Caco-2 (cell line): ENCODE measurements at regions not wholly inside any gene's neighbourhood (a gene's known extent, or its start where the extent isn't known, plus 50 kb on each side); places are given as distances from the start of the nearest gene placed in this dataset.

Experiments used
- BruUV-seq: library from RNA; stranded (reverse); fragments of 400-500 nt; replicated peaks from 2 replicates; lab custom pipeline; 2021; lab: Mats Ljungman, UMichigan
- CTCF ChIA-PET: fragments of 300-600 bp; sonication (Branson Sonifier 250); formaldehyde crosslinking; loops from one replicate; lab custom pipeline; 2022; ENCODE audit warnings: antibody characterized with exemption; lab: Charles Lee
- POLR2A ChIA-PET: fragments of 300-600 bp; sonication (Branson Sonifier 250); formaldehyde crosslinking; loops from one replicate; lab custom pipeline; 2022; ENCODE audit warnings: antibody characterized with exemption; lab: Charles Lee
- DNase-seq, 2 experiments: peaks; one replicate each; pipeline versions ENCODE4 v3.0.0 to v3.0.0-alpha.2; 2020 to 2022
- H3K27me3 ChIP-seq: replicated peaks from 2 replicates; pipeline ENCODE4 v1.6.0; 2011; ENCODE audit warnings: low read length; ENCODE audit not compliant: control insufficient read depth, insufficient read depth
- H3K36me3 ChIP-seq: 2 replicates; pipeline ENCODE4 v1.5.1; 2011; ENCODE audit warnings: low read length; ENCODE audit not compliant: control insufficient read depth, insufficient read depth
- H3K4me1 ChIP-seq: fragments of 250-450 bp; sonication (Bioruptor Pico); 2 replicates; pipeline ENCODE4 v1.5.1; 2020; ENCODE audit warnings: mild to moderate bottlenecking
- H3K4me3 ChIP-seq: 2 replicates; pipeline ENCODE4 v1.5.1; 2011; ENCODE audit warnings: low read depth, mild to moderate bottlenecking, control low read depth, low read length
- H3K9me3 ChIP-seq: fragments of 250-450 bp; sonication (Bioruptor Pico); 2 replicates; pipeline ENCODE4 v1.5.1; 2020; ENCODE audit warnings: mild to moderate bottlenecking, moderate library complexity
- H3K27ac Mint-ChIP-seq: one replicate; pipeline ENCODE4 v1.8.0; 2022; ENCODE audit warnings: mixed read lengths; ENCODE audit not compliant: unreplicated experiment
- H3K27me3 Mint-ChIP-seq: one replicate; pipeline ENCODE4 v1.8.0; 2022; ENCODE audit warnings: mixed read lengths; ENCODE audit not compliant: insufficient read depth, unreplicated experiment
- H3K36me3 Mint-ChIP-seq: one replicate; pipeline ENCODE4 v1.8.0; 2022; ENCODE audit warnings: mild to moderate bottlenecking, mixed read lengths; ENCODE audit not compliant: insufficient read depth, unreplicated experiment
- H3K4me1 Mint-ChIP-seq: one replicate; pipeline ENCODE4 v1.8.0; 2022; ENCODE audit warnings: low read depth, mixed read lengths; ENCODE audit not compliant: unreplicated experiment
- H3K4me3 Mint-ChIP-seq: one replicate; pipeline ENCODE4 v1.8.0; 2022; ENCODE audit warnings: mild to moderate bottlenecking, moderate library complexity, mixed read lengths; ENCODE audit not compliant: unreplicated experiment
- H3K9me3 Mint-ChIP-seq: one replicate; pipeline ENCODE4 v1.8.0; 2022; ENCODE audit warnings: mixed read lengths; ENCODE audit not compliant: unreplicated experiment
- CTCF ChIP-seq, 2 experiments: fragments of 200-600 bp in 1 of 2; IDR thresholded peaks; 1 replicate in 1 of 2; 2 replicates in 1 of 2; pipeline versions ENCODE4 v1.5.1 to v1.8.0; 2011 to 2022; ENCODE audit warnings: antibody characterized with exemption in 1 of 2, control low read depth in 1 of 2, inconsistent platforms in 1 of 2, low read depth in 1 of 2, low read length in 1 of 2, mild to moderate bottlenecking in 1 of 2, moderate library complexity in 1 of 2; ENCODE audit not compliant: insufficient read depth in 1 of 2, severe bottlenecking in 1 of 2, unreplicated experiment in 1 of 2
- intact Hi-C: fragments of 100-400 bp; cut with micrococcal nuclease; formaldehyde crosslinking; loops from one replicate; pipeline ENCODE4 v1.10.0; 2022; ENCODE audit not compliant: unreplicated experiment

- DNase-seq: no peak
- no peaks in the 10 kb centered on the region for H3K9me3 Mint-ChIP-seq
- Histone ChIP-seq H3K36me3 (no peaks in the 10 kb centered on the region), H3K4me1 (no peaks in the 10 kb centered on the region), H3K9me3 (no peaks in the 10 kb centered on the region), H3K27me3 (no peaks in the 10 kb centered on the region), H3K4me3 (no peak overlapping the region)
- H3K4me3 Mint-ChIP-seq: no peak overlapping the region
- no peaks in the 10 kb centered on the region for H3K4me1 Mint-ChIP-seq
- ChIA-PET POLR2A (no interaction called here), CTCF (no interaction called here)
- no peak overlapping the region for H3K27ac Mint-ChIP-seq
- H3K36me3 Mint-ChIP-seq: no peaks in the 10 kb centered on the region
- H3K27me3 Mint-ChIP-seq: no peaks in the 10 kb centered on the region
- BruUV-seq: no TSS peak
- TF ChIP-seq CTCF (IDR thresholded peaks at IDR 0.05; ENCODE audit: insufficient read depth in 1 of 2, low read depth in 1 of 2, low read length in 1 of 2, severe bottlenecking in 1 of 2, unreplicated experiment in 1 of 2): no peak
- intact Hi-C loops: loop anchor here (10.0 kb wide), 1 partner anchor 425 kb away; no protein-coding TSS in a partner anchor
Observed at GRCh38 chr13:89269737-89270136, 1598.6 kb downstream of the SLITRK5 start.

GRCh38 chr13:89270736-89271135 is 1599.6 kb downstream of the SLITRK5 start:
- POLR2A ChIA-PET: no interaction called here
- no TSS peak for BruUV-seq
- H3K36me3 ChIP-seq: no peaks in the 10 kb centered on the region
- H3K9me3 ChIP-seq: no peaks in the 10 kb centered on the region
- no peak for TF ChIP-seq CTCF (IDR thresholded peaks at IDR 0.05; ENCODE audit: insufficient read depth in 1 of 2, low read depth in 1 of 2, low read length in 1 of 2, severe bottlenecking in 1 of 2, unreplicated experiment in 1 of 2)
- no peaks in the 10 kb centered on the region for H3K9me3 Mint-ChIP-seq
- H3K36me3 Mint-ChIP-seq: no peaks in the 10 kb centered on the region
- H3K27me3 Mint-ChIP-seq: no peaks in the 10 kb centered on the region
- no peaks in the 10 kb centered on the region for H3K27me3 ChIP-seq
- no peak overlapping the region for H3K4me3 ChIP-seq
- no peaks in the 10 kb centered on the region for H3K4me1 ChIP-seq
- no peaks in the 10 kb centered on the region for H3K4me1 Mint-ChIP-seq
- H3K27ac Mint-ChIP-seq: no peak overlapping the region
- intact Hi-C loops: loop anchor here (10.0 kb wide), 1 partner anchor 424 kb away; no protein-coding TSS in a partner anchor
- no peak overlapping the region for H3K4me3 Mint-ChIP-seq
- DNase-seq: no peak
- CTCF ChIA-PET: no interaction called here

- H3K27me3 ChIP-seq: no peaks in the 10 kb centered on the region
- Mint-ChIP-seq H3K9me3 (no peaks in the 10 kb centered on the region), H3K27ac (no peak overlapping the region), H3K36me3 (no peaks in the 10 kb centered on the region), H3K27me3 (no peaks in the 10 kb centered on the region), H3K4me3 (no peak overlapping the region), H3K4me1 (no peaks in the 10 kb centered on the region)
- no peak for TF ChIP-seq CTCF (IDR thresholded peaks at IDR 0.05; ENCODE audit: insufficient read depth in 1 of 2, low read depth in 1 of 2, low read length in 1 of 2, severe bottlenecking in 1 of 2, unreplicated experiment in 1 of 2)
- no peak for DNase-seq
- no peak overlapping the region for H3K4me3 ChIP-seq
- H3K36me3 ChIP-seq: no peaks in the 10 kb centered on the region
- no peaks in the 10 kb centered on the region for H3K9me3 ChIP-seq
- no TSS peak for BruUV-seq
- CTCF ChIA-PET: no interaction called here
- POLR2A ChIA-PET: no interaction called here
- intact Hi-C loops: loop anchor here (10.0 kb wide), 1 partner anchor 415 kb away; no protein-coding TSS in a partner anchor
- no peaks in the 10 kb centered on the region for H3K4me1 ChIP-seq
Observed at GRCh38 chr13:89279374-89279773, 1608.2 kb downstream of the SLITRK5 start.
